Posterior vena cava (tissue), 2 donors: ENCODE measurements at regions not wholly inside any gene's neighbourhood (a gene's known extent, or its start where the extent isn't known, plus 50 kb on each side); places are given as distances from the start of the nearest gene placed in this dataset.

ENCODE experiments used
- DNase-seq: peaks from one replicate; pipeline ENCODE4 v3.0.0-alpha.2; 2020; ENCODE audit warnings: low spot score
- intact Hi-C, 2 donors: fragments of 100-400 bp; cut with DNase I; formaldehyde crosslinking; loops; one replicate each; pipeline versions ENCODE4 v1.14.1 to v1.14.2; 2022 to 2023
- donor health status: DM: yes; HTN: yes; CAD: no.
- donor health status: DM: yes; HTN: yes; CAD: no.

- DNase-seq: no peak
- intact Hi-C loops: no loop called here
Measured at GRCh38 chr5:107118184-107119019, 552.3 kb downstream of the EFNA5 start.

DNA sequence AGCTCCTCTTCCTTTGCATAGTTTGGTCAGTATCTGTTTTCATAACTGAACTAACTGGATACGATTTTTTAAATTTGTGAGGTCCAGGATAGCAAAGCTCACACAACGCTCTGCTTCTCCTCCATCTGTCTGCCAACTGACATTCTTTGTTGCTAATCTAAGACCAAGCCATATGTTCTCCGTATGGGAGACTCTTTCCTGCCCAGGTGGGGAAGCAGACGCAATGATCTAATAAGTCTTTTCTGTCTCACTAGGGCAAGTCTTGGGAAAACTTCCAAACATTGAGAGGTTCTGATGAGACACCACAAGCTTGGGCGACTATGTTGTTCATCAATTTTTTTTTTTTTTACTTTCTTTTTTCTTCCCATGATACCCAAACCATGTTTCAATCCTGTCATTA is 558.5 kb downstream of the EFNA5 start:
- DNase-seq: no peak
- intact Hi-C loops: no loop called here

GRCh38 chr5:107104040-107104995 is 566.4 kb downstream of the EFNA5 start:
- no peak for DNase-seq
- intact Hi-C loops: no loop called here

GRCh38 chr5:107103522-107103921 is 567.2 kb downstream of the EFNA5 start:
- intact Hi-C loops: no loop called here
- DNase-seq: no peak

DNA sequence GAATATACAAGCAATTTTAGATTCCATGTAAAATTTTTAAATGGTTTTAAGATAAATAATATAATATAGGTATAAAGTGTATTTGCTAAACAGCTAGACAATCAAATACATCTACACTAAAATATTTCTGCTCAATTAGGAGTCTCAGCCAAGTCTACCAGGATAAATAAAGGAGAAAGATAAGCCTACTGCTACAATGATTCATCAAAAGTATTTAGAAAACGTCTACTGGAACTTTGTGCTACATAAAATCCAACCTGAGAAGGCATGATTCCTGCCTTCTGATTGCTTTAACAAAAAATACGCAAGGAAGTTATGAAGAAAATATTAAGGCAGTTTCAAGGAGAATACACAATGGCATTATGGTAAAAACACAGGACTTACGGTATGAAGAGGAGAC is 570.6 kb downstream of the EFNA5 start:
- intact Hi-C loops: no loop called here
- no peak for DNase-seq

- no peak for DNase-seq
- intact Hi-C loops: no loop called here
Measured at GRCh38 chr5:107099506-107099905, 571.2 kb downstream of the EFNA5 start.

DNA sequence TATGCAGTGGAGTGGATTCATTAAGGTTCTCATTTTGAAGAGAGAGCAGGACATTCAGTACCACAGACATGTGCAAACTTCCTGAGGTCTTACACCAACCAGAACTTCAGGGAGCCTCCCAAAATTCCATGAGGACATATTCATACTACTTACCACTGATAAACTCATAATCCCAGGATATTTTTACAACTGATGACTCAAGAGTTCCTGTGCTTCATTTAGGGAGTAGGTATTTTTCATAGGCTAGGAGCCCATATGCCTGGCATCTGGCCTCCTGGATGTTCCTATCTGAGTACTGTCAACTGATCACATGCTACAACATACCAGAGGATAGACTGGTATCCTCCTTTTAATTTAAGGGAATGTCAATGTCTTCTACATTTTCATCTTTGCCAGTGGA is 578.0 kb downstream of the EFNA5 start:
- intact Hi-C loops: no loop called here
- no peak for DNase-seq

- intact Hi-C loops: no loop called here
- DNase-seq: no peak
Measured at GRCh38 chr5:107090506-107090905, 580.2 kb downstream of the EFNA5 start.

DNA sequence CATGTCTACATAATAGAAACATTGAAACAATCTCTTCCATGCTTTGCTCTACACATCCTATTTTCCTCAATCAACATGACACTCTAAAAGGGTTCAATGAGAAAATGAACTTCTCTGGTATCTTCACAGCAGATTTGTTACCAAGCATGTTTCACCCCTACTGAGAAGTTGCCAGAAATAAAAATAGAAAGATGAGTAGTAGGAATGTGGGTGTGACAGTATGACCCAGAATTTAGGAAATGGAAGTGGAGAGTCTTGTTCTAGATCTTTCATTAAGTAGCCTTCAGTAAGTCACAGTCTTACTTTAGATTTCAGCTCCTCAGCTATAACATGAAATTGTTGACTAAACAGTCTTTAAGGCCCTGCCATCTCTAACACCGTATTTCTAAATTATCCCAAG is 581.8 kb downstream of the EFNA5 start:
- no peak for DNase-seq
- intact Hi-C loops: no loop called here

GRCh38 chr5:107085572-107085971 is 585.2 kb downstream of the EFNA5 start:
- intact Hi-C loops: no loop called here
- DNase-seq: no peak

- no peak for DNase-seq
- intact Hi-C loops: no loop called here
Measured at GRCh38 chr5:107074996-107075395, 595.7 kb downstream of the EFNA5 start.

GRCh38 chr5:107072967-107073366 is 597.8 kb downstream of the EFNA5 start:
- intact Hi-C loops: no loop called here
- no peak for DNase-seq

DNA sequence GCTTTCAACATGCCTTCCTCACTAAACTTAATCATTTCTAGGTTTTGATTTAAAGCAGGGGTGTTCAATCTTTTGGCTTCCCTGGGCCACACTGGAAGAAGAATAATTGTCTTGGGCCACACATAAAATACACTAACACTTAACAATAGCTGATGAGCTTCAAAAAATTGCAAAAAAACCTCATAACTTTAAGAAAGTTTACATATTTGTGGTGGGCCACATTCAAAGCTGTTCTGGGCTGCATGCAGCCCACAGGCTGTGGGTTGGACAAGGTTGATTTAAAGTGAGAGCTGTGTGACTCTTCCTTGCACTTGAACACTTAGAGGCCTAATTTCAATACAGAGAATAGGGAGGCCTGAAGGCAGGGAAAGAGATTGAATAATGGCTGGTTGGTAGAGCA is 598.3 kb downstream of the EFNA5 start:
- intact Hi-C loops: no loop called here
- no peak for DNase-seq

GRCh38 chr5:107068782-107069181 is 602.0 kb downstream of the EFNA5 start:
- no peak for DNase-seq
- intact Hi-C loops: no loop called here

DNA sequence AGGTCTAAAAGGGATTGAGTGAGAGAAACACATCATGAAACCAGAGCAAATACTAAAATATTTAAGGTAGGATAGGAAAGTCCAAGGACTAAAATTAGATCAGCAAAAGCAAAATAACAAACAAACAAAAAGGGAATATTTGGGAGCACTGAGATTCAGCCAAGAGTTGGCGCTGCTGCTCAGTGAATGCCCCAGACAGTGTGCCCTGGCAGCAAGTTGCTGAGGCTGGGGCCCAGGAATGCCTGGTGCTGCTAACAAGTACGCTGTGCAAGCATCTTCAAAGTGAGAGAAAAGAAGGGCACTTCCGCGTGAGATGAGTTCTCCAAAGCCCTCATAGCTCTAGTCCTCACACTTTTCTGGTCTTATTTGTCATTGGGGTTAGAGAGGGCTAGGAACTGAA is 603.3 kb downstream of the EFNA5 start:
- intact Hi-C loops: no loop called here
- DNase-seq: no peak

- no peak for DNase-seq
- intact Hi-C loops: no loop called here
Measured at GRCh38 chr5:107063511-107063910, 607.2 kb downstream of the EFNA5 start.

DNA sequence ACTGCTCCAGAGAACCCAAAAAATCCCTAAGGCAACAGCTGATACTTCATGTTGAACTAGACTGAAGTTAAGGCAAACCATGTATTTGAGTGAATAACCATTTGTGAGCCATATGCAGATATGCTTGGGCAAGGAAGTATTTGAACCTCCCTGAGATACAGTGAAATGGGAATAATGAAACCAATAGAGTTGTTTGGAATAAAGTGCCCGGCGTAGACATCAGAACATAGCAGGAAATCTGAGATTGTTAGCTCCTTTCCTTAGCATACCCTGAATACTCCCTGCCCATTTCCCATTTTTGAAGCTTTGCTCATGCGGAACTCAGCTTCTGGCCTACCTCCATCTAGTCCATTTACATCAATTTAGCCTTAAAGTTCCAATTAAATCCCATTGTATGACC is 611.9 kb downstream of the EFNA5 start:
- DNase-seq: no peak
- intact Hi-C loops: loop anchor here in 1 of 2 donors (10.0 kb wide), 1 partner anchor 1946 kb away; no protein-coding TSS in a partner anchor

DNA sequence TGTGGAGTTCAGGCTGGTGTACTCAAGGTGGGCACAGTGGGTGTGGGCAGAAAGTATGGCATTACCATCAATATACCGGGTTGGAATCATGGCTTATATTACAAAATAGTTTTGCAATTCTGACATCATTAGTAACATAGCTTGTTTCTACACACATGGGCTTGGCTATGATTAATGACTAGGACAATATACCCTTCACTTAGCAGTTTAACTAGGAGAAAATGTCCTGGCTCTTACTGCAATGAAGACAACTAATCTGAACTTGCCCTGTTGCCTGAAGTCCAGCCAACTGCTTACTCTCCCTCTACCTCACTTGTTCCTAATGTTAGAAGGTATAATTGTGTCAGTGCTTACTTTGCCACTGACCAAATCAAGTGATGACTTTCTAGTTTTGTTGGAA is 612.5 kb downstream of the EFNA5 start:
- intact Hi-C loops: loop anchor here in 1 of 2 donors (10.0 kb wide), 1 partner anchor 1947 kb away; no protein-coding TSS in a partner anchor
- DNase-seq: no peak

- DNase-seq: no peak
- intact Hi-C loops: loop anchor here in 1 of 2 donors (10.0 kb wide), 1 partner anchor 1949 kb away; no protein-coding TSS in a partner anchor
Measured at GRCh38 chr5:107056278-107056677, 614.5 kb downstream of the EFNA5 start.

DNA sequence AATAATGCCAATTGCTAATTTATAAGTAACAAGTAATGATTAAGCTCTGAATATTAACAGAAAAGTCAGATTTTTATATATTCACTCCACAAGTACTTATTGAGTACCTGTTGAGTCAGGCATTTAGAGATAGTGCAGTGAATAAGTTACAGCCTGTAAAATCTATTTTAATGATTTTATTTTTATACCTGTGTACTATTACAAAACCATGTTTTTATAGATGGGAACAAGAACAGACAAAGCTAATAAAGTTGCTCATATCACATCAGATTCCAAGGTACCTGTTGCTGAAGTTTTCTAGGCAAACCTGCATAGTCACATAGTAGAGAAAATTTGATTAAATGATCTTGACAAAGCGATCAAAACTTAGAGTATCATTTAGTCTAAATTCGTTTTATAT is 623.7 kb downstream of the EFNA5 start:
- intact Hi-C loops: no loop called here
- no peak for DNase-seq
